Endodermal cell (in vitro differentiated cells): ENCODE measurements at regions not wholly inside any gene's neighbourhood (a gene's known extent, or its start where the extent isn't known, plus 50 kb on each side); places are given as distances from the start of the nearest gene placed in this dataset.
A peak's percentile ranks its signal among the peaks of the same experiment; 100 is the strongest.
"Not testable (repeated sequence)": the region's sequence is repeated elsewhere in the genome, so short reads cannot be mapped to it uniquely, and the experiment has no call there.

Experiments
- DNase-seq: peaks from one replicate; pipeline ENCODE4 v3.0.0-alpha.2; 2017
- H3K27ac ChIP-seq: 2 replicates; pipeline ENCODE4 v1.5.1; 2013; ENCODE audit warnings: mild to moderate bottlenecking, low read depth, low read length, moderate library complexity
- H3K27me3 ChIP-seq: 2 replicates; pipeline ENCODE4 v1.6.1; 2013; ENCODE audit warnings: mild to moderate bottlenecking, low read length, moderate library complexity; ENCODE audit not compliant: insufficient read depth, control insufficient read depth, poor library complexity, severe bottlenecking
- H3K36me3 ChIP-seq: 2 replicates; pipeline ENCODE4 v1.7.0; 2013; ENCODE audit warnings: mild to moderate bottlenecking, low read length, moderate library complexity; ENCODE audit not compliant: control insufficient read depth, insufficient read depth
- H3K4me1 ChIP-seq: one replicate; pipeline ENCODE4 v1.7.0; 2013; ENCODE audit warnings: low read length; ENCODE audit not compliant: control insufficient read depth, insufficient read depth
- H3K4me3 ChIP-seq: 2 replicates; pipeline ENCODE4 v1.5.1; 2013; ENCODE audit warnings: mild to moderate bottlenecking, low read length, moderate library complexity
- H3K9ac ChIP-seq: 2 replicates; pipeline ENCODE4 v1.6.1; 2013; ENCODE audit warnings: mild to moderate bottlenecking, low read length, moderate library complexity; ENCODE audit not compliant: poor library complexity, severe bottlenecking; ENCODE audit errors: extremely low read depth
- H3K9me3 ChIP-seq: 2 replicates; pipeline ENCODE4 v1.6.1; 2013; ENCODE audit warnings: mild to moderate bottlenecking, low read length, moderate library complexity; ENCODE audit not compliant: control insufficient read depth
- H3K27ac Mint-ChIP-seq: 2 replicates; pipeline ENCODE4 v1.8.0; 2020; ENCODE audit warnings: mixed read lengths
- H3K27me3 Mint-ChIP-seq: 2 replicates; pipeline ENCODE4 v1.8.0; 2021; ENCODE audit warnings: mild to moderate bottlenecking, mixed read lengths; ENCODE audit not compliant: insufficient read depth
- H3K36me3 Mint-ChIP-seq: 2 replicates; pipeline ENCODE4 v1.8.0; 2020; ENCODE audit warnings: low read depth, mixed read lengths
- H3K4me1 Mint-ChIP-seq: 2 replicates; pipeline ENCODE4 v1.8.0; 2020; ENCODE audit warnings: mixed read lengths
- H3K4me3 Mint-ChIP-seq: 2 replicates; pipeline ENCODE4 v1.8.0; 2020; ENCODE audit warnings: mild to moderate bottlenecking, moderate library complexity, mixed read lengths
- H3K9me3 Mint-ChIP-seq: 2 replicates; pipeline ENCODE4 v1.8.0; 2020; ENCODE audit warnings: mild to moderate bottlenecking, mixed read lengths
- CTCF ChIP-seq: fragments of 200-600 bp; sonication (generic); conservative IDR thresholded peaks from 2 replicates; pipeline ENCODE4 v1.5.0; 2021; ENCODE audit warnings: antibody characterized with exemption, mild to moderate bottlenecking
- WGBS, 2 experiments: methylation state at CpG; one replicate each; pipeline versions ENCODE4 v1.1.5 to v1.1.7; 2013; ENCODE audit warnings: missing lambda C conversion rate in 2 of 2, mixed read lengths in 1 of 2; ENCODE audit not compliant: insufficient coverage in 1 of 2, insufficient read length in 1 of 2; 5-methylcytosine and 5-hydroxymethylcytosine counted together

- Histone ChIP-seq H3K4me1 (no peaks in the 10 kb centered on the region), H3K9ac (no peak overlapping the region), H3K27ac (no peak overlapping the region), H3K36me3 (no peaks in the 10 kb centered on the region), H3K27me3 (no peaks in the 10 kb centered on the region), H3K9me3 (no peaks in the 10 kb centered on the region), H3K4me3 (no peak overlapping the region)
- Mint-ChIP-seq H3K4me3 (no peak overlapping the region), H3K9me3 (no peaks in the 10 kb centered on the region), H3K36me3 (no peaks in the 10 kb centered on the region), H3K27me3 (no peaks in the 10 kb centered on the region), H3K4me1 (no peaks in the 10 kb centered on the region), H3K27ac (no peak overlapping the region)
- 86% methylated on average over 1 of the region's 1 CpG; no CpG with 5 or more reads in 1 of the 2 experiments for WGBS, 2 experiments
- no peak for DNase-seq
- TF ChIP-seq CTCF: no peak
These were observed 747.7 kb downstream of the PCDH17 start for GRCh38 chr13:58379221-58379620.

- not testable (repeated sequence) for H3K27ac ChIP-seq, H3K4me3 ChIP-seq, H3K4me1 ChIP-seq, H3K27ac Mint-ChIP-seq, H3K27me3 ChIP-seq, H3K9me3 Mint-ChIP-seq, H3K4me1 Mint-ChIP-seq, H3K36me3 Mint-ChIP-seq, H3K9ac ChIP-seq, H3K36me3 ChIP-seq, H3K4me3 Mint-ChIP-seq, H3K9me3 ChIP-seq, H3K27me3 Mint-ChIP-seq, DNase-seq
- WGBS, 2 experiments: 94 to 97% methylated on average over 9 to 18 of the region's 18 CpGs
These were observed 753.8 kb downstream of the PCDH17 start for GRCh38 chr13:58385336-58385735.

GRCh38 chr13:58397596-58398387 lies 766.2 kb downstream of the PCDH17 start:
- no peaks in the 10 kb centered on the region for H3K27me3 ChIP-seq
- H3K27ac Mint-ChIP-seq: no peak overlapping the region
- H3K4me1 Mint-ChIP-seq: no peaks in the 10 kb centered on the region
- no peak for TF ChIP-seq CTCF
- H3K4me3 Mint-ChIP-seq: no peak overlapping the region
- H3K9me3 Mint-ChIP-seq: peaks cover 10% of the 10 kb centered on the region
- no peak overlapping the region for H3K4me3 ChIP-seq
- no peak overlapping the region for H3K9ac ChIP-seq
- H3K9me3 ChIP-seq: peaks cover 11% of the 10 kb centered on the region
- 95 to 100% methylated on average over 4 to 6 of the region's 6 CpGs for WGBS, 2 experiments
- no peaks in the 10 kb centered on the region for H3K36me3 Mint-ChIP-seq
- no peak overlapping the region for H3K27ac ChIP-seq
- no peaks in the 10 kb centered on the region for H3K4me1 ChIP-seq
- no peaks in the 10 kb centered on the region for H3K27me3 Mint-ChIP-seq
- H3K36me3 ChIP-seq: no peaks in the 10 kb centered on the region
- DNase-seq: peak; percentile 64

- no peaks in the 10 kb centered on the region for H3K36me3 Mint-ChIP-seq
- H3K27ac Mint-ChIP-seq: no peak overlapping the region
These were observed 767.7 kb downstream of the PCDH17 start for GRCh38 chr13:58399263-58399662.

More at GRCh38 chr13:58399263-58399662, 767.7 kb downstream of the PCDH17 start:
- H3K27me3 ChIP-seq: no peaks in the 10 kb centered on the region
- no peak for DNase-seq
- H3K9ac ChIP-seq: no peak overlapping the region
- no peak overlapping the region for H3K27ac ChIP-seq
- Mint-ChIP-seq H3K27me3 (peaks cover under 1% of the 10 kb centered on the region), H3K4me3 (no peak overlapping the region), H3K9me3 (peaks cover 10% of the 10 kb centered on the region), H3K4me1 (no peaks in the 10 kb centered on the region)
- H3K4me1 ChIP-seq: no peaks in the 10 kb centered on the region
- TF ChIP-seq CTCF: no peak
- H3K9me3 ChIP-seq: peaks cover 22% of the 10 kb centered on the region
- H3K36me3 ChIP-seq: no peaks in the 10 kb centered on the region
- H3K4me3 ChIP-seq: no peak overlapping the region
